HPDE6-E6E7 (cell line): ENCODE measurements at regions not wholly inside any gene's neighbourhood (a gene's known extent, or its start where the extent isn't known, plus 50 kb on each side); places are given as distances from the start of the nearest gene placed in this dataset.

Experiments used
- DNase-seq: peaks from one replicate; pipeline ENCODE4 v3.0.0; 2011; ENCODE audit warnings: missing footprints; ENCODE audit errors: extremely low spot score

- DNase-seq, result no peak
These were observed 55.2 kb upstream of the KCNH8 start for GRCh38 chr3:19093084-19093483.

GRCh38 chr3:19077388-19077787 is 70.9 kb upstream of the KCNH8 start:
- DNase-seq, result no peak

GRCh38 chr3:19075037-19075436 is 73.3 kb upstream of the KCNH8 start:
- DNase-seq, result no peak

GRCh38 chr3:19074257-19074900 is 73.9 kb upstream of the KCNH8 start:
- no peak for DNase-seq

GRCh38 chr3:19073341-19074105 is 74.8 kb upstream of the KCNH8 start:
- no peak for DNase-seq

GRCh38 chr3:19070325-19070724 is 78.0 kb upstream of the KCNH8 start:
- DNase-seq, result no peak

GRCh38 chr3:19065027-19065426 is 83.3 kb upstream of the KCNH8 start:
- no peak for DNase-seq

- DNase-seq, result no peak
These were observed 84.4 kb upstream of the KCNH8 start for GRCh38 chr3:19063936-19064335.

GRCh38 chr3:19060404-19060803 is 87.9 kb upstream of the KCNH8 start:
- DNase-seq, result no peak

GRCh38 chr3:19052874-19053273 is 95.4 kb upstream of the KCNH8 start:
- no peak for DNase-seq

- DNase-seq, result no peak
These were observed 101.9 kb upstream of the KCNH8 start for GRCh38 chr3:19046440-19046839.

GRCh38 chr3:19030522-19030839 is 117.8 kb upstream of the KCNH8 start:
- no peak for DNase-seq

- no peak for DNase-seq
These were observed 118.3 kb upstream of the KCNH8 start for GRCh38 chr3:19029837-19030521.

- no peak for DNase-seq
These were observed 122.9 kb upstream of the KCNH8 start for GRCh38 chr3:19025441-19025840.

GRCh38 chr3:19022546-19022945 is 125.8 kb upstream of the KCNH8 start:
- DNase-seq, result no peak

GRCh38 chr3:19016851-19017250 is 131.5 kb upstream of the KCNH8 start:
- DNase-seq, result no peak

- DNase-seq, result no peak
These were observed 134.4 kb upstream of the KCNH8 start for GRCh38 chr3:19013879-19014278.

- no peak for DNase-seq
These were observed 135.5 kb upstream of the KCNH8 start for GRCh38 chr3:19012846-19013245.

- DNase-seq, result no peak
These were observed 145.7 kb upstream of the KCNH8 start for GRCh38 chr3:19002606-19003005.

- DNase-seq, result no peak
These were observed 150.2 kb upstream of the KCNH8 start for GRCh38 chr3:18998069-18998468.

GRCh38 chr3:18992709-18993108 is 155.6 kb upstream of the KCNH8 start:
- no peak for DNase-seq

GRCh38 chr3:18989237-18989795 is 159.0 kb upstream of the KCNH8 start:
- no peak for DNase-seq
